GM19240 (cell line): ENCODE measurements at regions not wholly inside any gene's neighbourhood (a gene's known extent, or its start where the extent isn't known, plus 50 kb on each side); places are given as distances from the start of the nearest gene placed in this dataset.

ENCODE experiments used
- DNase-seq: peaks from one replicate; pipeline ENCODE4 v3.0.0; 2011; ENCODE audit warnings: low spot score; ENCODE audit not compliant: insufficient read length

GRCh38 chr20:60883496-60883895 is 368.6 kb upstream of the CDH4 start:
- DNase-seq, result no peak

DNA sequence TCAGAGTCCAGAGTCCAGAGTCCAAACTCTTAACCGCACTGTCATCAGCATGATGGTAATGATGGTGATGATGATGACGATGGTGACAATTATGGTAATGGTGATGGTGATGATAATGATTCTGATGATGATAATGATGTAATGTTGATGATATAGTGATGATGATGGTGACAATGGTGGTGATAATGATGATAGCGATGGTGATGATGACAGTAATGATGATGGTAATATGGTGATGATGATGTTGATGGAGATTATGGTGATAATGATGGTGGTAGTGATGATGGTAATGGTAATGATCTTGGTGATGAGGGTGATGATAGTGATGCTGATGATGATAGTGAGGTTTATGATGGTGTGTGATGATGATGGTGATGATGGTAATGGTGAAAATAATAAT is 367.8 kb upstream of the CDH4 start:
- no peak for DNase-seq

DNA sequence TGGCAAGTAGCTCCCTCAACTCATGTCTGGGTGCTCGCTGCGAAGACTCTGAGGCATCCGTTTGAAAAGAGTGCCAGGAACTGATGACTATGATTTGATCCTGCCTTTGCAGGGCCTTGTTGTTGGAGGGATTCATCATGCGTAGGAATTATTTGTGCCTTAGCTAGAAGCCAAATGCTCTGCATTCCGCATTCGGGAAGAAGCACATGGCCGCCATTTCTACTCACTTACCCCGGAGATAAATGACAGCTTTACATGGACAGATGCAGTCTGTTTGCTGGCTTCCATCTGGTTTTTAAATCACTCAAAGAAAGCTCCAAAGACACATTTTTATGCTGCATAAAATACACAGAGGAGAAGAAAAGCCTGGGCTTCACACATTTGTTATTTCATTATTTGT is 363.3 kb upstream of the CDH4 start:
- DNase-seq, result no peak

- no peak for DNase-seq
Observed at GRCh38 chr20:60892095-60892813, 359.8 kb upstream of the CDH4 start.

DNA sequence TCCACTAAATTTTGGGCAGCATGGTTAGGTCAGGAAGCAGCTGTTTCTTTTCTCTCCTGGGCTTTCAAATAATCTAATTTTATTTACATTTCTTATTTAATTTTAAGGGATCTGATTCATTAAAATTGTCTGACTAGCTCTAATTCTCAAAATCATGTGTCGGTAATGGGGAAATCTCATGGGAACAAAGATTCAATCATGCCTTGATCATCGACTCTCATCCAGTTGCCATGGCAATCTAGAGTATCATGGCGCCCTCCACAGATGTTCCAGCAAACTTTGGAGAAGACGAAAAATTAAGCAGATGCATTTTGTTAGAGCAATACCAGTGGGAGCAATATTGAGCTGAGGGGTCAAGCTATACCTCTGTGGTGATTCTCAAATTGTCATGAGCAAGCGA is 358.0 kb upstream of the CDH4 start:
- no peak for DNase-seq

DNA sequence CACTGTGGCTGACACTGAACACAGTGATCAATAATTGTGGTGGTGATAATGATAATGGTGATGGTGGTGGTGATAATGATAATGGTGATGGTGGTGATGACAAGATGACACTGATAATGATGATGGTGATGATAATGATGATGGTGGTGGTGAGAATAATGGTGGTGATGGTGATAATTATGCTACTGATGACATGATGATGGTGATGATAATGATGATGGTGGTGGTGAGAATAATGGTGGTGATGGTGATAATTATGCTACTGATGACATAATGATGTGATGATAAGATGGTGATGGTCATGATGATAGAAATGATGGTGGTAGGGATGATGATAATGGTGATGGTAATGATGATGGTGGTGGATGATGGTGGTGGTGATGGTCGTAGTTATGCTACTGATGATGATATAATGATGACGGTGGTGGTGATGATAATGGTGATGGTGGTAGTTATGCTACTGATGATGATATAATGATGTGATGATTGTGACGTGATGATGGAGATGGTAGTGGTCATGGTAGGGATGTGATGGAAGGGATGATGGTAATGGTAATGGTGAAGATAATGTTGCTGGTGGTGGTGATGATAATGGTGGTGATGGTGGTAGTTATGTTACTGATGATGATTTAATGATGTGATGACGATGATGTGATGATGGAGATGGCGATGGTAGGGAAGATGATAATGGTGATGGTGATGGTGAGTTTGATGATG is 356.5 kb upstream of the CDH4 start:
- no peak for DNase-seq

DNA sequence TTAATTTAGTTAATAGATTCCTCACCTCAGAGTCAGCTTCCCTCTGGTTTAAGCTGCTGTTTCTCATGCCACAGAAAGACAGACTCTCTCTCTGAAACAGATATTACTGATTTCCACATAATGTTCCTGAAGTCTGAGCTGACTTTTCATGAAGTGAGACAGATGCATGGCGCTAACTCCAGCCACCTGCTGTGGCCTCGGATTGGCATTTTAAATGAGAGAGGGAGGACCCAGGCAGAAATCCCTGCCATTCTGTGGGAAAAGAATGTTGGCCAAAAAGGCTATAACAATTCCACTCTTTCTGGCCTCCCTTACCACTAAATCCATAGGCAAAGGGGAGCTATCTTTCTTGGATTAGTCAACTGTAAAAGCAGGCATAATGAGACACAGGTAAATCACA is 354.1 kb upstream of the CDH4 start:
- no peak for DNase-seq

DNA sequence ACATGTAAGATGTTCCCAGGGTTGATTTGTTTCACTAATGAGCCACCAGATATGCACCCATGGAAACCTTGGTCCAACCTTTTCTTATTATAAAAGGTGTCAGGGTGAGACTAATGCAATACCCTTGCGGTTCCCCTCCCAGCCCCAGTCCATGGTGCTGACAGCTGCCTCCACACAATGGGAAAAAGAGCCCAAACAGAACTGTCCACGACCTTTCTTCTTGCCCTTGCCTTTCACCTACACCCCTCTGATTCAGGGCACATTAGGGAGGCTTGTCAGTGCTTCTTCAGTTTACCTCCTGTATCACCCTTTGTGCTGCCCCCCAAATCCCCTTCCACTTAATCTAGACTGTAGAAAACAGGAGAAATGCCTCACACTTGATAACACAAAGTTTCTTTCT is 352.7 kb upstream of the CDH4 start:
- DNase-seq, result no peak

DNA sequence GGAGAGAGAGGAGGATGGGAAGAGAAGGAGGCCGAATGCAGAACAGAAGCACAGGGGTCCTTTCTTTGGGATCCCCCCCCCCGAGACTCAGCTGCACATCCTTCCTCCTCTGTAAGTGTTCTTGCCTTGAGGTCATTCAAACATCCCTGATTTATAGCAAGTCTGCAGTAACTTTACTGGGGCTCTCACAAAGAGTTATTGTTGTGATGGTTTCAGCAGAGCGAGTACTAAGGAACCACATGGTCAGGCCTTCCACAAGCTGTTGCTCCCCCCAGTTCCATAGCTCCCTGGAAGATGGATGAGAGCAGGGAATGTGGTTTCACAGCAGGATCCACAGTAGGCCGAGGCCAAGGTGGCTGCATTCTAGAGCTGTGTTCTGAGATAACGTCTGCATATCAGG is 351.4 kb upstream of the CDH4 start:
- DNase-seq, result no peak

DNA sequence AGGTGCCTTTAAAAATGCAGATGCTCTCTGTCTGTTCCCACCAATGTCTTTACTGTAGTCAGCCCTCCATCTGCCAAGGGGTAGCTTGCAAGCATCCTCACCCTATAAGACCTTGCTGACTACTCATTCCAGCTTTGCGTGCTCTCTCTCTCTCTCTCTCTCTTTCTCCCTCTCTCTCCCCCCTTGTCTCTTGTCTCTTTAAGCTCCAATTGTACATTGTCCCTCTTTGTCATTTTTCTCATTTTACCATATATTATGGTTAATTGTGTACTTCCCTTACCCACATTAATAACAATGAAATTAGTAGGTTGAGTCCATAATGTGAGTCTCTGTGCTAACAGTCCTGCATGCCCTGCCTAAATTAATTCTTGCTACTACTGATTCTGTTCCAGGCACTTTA is 350.2 kb upstream of the CDH4 start:
- DNase-seq, result no peak

GRCh38 chr20:60903325-60903971 is 348.6 kb upstream of the CDH4 start:
- no peak for DNase-seq

- DNase-seq, result no peak
Observed at GRCh38 chr20:60904730-60905129, 347.3 kb upstream of the CDH4 start.

- DNase-seq, result no peak
Observed at GRCh38 chr20:60905919-60906318, 346.1 kb upstream of the CDH4 start.

DNA sequence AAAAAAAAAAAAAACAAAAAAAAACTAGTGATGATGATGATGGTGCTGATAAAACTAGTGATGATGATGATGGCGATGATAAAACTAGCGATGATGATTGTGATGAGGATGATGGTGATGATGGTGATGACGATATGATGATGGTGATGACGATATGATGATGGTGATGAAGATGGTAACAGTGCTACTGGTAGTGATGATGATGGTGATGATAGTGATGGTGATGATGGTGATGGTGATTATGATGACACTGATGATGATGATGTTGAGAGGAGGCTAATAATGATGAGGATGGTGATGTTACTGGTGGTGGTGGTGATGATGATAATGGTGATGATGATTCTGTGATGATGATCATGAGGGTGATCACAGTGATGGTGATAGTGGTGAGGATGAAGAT is 345.5 kb upstream of the CDH4 start:
- no peak for DNase-seq

GRCh38 chr20:60913298-60913697 is 338.8 kb upstream of the CDH4 start:
- no peak for DNase-seq

- DNase-seq, result no peak
Observed at GRCh38 chr20:60921022-60921622, 330.9 kb upstream of the CDH4 start.

- no peak for DNase-seq
Observed at GRCh38 chr20:60926831-60927230, 325.2 kb upstream of the CDH4 start.

- no peak for DNase-seq
Observed at GRCh38 chr20:60928341-60928740, 323.7 kb upstream of the CDH4 start.

DNA sequence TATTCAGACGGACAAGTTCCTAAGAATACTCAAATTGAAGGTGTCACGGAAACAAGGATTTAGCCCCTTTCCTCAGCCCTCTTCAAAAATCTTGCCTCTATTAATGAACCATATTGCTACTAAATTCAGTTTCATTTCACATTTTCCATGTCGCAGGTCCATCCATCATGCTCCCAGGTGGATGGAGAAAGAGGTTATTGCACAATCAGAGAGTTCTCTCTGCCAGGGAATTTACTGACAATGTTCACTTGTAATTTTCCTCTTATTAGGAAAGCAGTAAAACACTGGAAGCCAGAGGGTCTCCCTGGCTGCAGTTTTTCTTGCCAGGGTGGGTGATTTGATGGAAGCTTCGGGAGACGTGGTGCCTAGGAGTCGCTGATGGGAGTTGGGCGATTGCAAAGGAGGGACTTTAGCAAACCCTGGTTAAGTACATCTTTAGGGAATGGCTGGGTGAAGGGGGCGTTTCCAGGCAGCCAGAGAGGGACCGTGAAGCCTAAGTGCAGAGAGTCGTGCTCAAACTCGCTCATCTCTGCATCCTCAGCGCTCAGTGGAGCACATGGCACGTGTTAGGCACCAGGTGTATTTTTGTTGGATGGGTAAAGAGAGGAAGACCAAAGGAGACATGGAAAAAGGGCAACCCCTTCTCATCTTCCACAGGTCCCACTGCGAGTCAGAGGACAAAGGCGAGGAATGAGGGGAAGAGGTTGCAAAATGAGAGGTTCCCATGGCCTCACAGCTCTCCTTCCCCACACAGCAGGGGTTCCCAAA is 321.9 kb upstream of the CDH4 start:
- no peak for DNase-seq

GRCh38 chr20:60931696-60932095 is 320.4 kb upstream of the CDH4 start:
- DNase-seq, result no peak

DNA sequence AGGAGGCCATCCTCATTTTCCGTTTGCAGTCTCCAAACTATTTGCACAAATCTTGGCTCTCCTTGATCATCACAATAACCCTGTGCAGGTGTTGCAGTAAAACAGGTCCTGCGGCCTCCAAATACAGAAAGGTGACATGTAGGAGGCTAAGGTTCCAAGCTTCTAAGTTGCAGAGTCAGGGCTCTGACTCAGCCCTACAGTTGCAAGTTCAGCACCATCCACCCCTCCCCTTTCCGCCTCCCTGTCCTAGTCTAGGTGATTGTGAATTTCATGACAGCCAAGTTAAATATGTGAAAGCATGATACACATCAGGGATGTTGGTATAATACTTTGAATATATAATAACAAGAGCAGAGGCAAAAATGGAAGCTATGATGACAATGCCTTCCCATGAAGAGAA is 317.3 kb upstream of the CDH4 start:
- no peak for DNase-seq

DNA sequence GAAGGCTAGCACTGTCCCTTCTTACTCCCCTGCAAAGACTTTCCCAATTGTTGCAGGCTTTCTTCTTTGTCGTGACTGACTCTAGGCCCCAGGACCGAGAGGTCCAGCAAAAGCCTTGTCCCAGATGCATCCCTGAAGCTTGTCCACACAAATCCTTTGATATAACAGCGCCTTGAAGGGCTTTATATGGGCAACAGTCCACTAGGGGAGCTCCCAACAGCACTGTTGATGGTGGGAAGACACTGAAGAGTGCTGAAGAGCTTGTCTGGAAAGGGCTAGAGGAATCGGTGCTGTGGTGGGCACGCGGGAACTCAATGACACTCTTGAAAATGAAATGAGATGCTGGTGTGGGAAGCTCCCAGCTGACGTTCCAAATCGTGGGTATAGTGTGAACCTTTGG is 316.1 kb upstream of the CDH4 start:
- no peak for DNase-seq
